OCI-LY3 (cell line): ENCODE measurements at regions not wholly inside any gene's neighbourhood (a gene's known extent, or its start where the extent isn't known, plus 50 kb on each side); places are given as distances from the start of the nearest gene placed in this dataset.

Experiments
- CTCF ChIP-seq: fragments of 200-600, 300-600 bp; sonication (generic); IDR thresholded peaks from 2 replicates; pipeline ENCODE4 v1.5.1; 2014; ENCODE audit warnings: antibody characterized with exemption, low read length, low read depth
- EZH2phosphoT487 ChIP-seq: fragments of 200-600 bp; shearing (Covaris generic); IDR thresholded peaks from 2 replicates; pipeline ENCODE4 v1.6.1; 2018; ENCODE audit warnings: antibody characterized with exemption, mixed run types, low read depth

- TF ChIP-seq CTCF: no peak
- no peak for TF ChIP-seq EZH2phosphoT487
These were observed 246.3 kb upstream of the KBTBD8 start for GRCh38 chr3:66751842-66752241.
